Keratinocyte (primary cell): ENCODE measurements at regions not wholly inside any gene's neighbourhood (a gene's known extent, or its start where the extent isn't known, plus 50 kb on each side); places are given as distances from the start of the nearest gene placed in this dataset.

Source experiments
- DNase-seq: peaks from one replicate; pipeline ENCODE4 v3.0.0-alpha.2; 2011; ENCODE audit warnings: low read depth, missing footprints, low spot score
- FAIRE-seq: peaks from 2 replicates; lab custom pipeline; 2011; peaks lifted over from hg19 to GRCh38; lab: Jason Lieb, UNC
- H2AFZ ChIP-seq: 2 replicates; pipeline ENCODE4 v1.6.0; 2012; ENCODE audit warnings: low read length, control low read depth, inconsistent platforms; ENCODE audit not compliant: control insufficient read depth
- H3K27ac ChIP-seq: 2 replicates; pipeline ENCODE4 v1.5.1; 2011; ENCODE audit warnings: low read length; ENCODE audit not compliant: control insufficient read depth, insufficient read depth
- H3K27me3 ChIP-seq: 3 replicates; pipeline ENCODE4 v1.6.0; 2011; ENCODE audit warnings: low read length; ENCODE audit not compliant: control insufficient read depth, insufficient read depth; ENCODE audit errors: extremely low read depth
- H3K36me3 ChIP-seq, 2 experiments: 2 replicates in 1 of 2; 3 replicates in 1 of 2; pipeline ENCODE4 v1.5.1; 2011; ENCODE audit warnings: low read length in 2 of 2, mild to moderate bottlenecking in 1 of 2; ENCODE audit not compliant: control insufficient read depth in 2 of 2, insufficient read depth in 2 of 2; ENCODE audit errors: extremely low read depth in 1 of 2
- H3K4me1 ChIP-seq: 3 replicates; pipeline ENCODE4 v1.5.1; 2011; ENCODE audit warnings: low read length; ENCODE audit not compliant: control insufficient read depth, insufficient read depth; ENCODE audit errors: extremely low read depth
- H3K4me2 ChIP-seq: 3 replicates; pipeline ENCODE4 v1.6.0; 2011; ENCODE audit warnings: low read depth, low read length; ENCODE audit not compliant: control insufficient read depth, insufficient read depth; ENCODE audit errors: extremely low read depth
- H3K4me3 ChIP-seq, 3 experiments: fragments of 200-600 bp in 1 of 3; sonication (generic) in 1 of 3; 2 replicates in 2 of 3; 3 replicates in 1 of 3; pipeline ENCODE4 v1.5.1; 2011 to 2016; ENCODE audit warnings: low read length in 3 of 3, mild to moderate bottlenecking in 3 of 3, control low read depth in 2 of 3, inconsistent platforms in 1 of 3, low read depth in 1 of 3, mixed read lengths in 1 of 3, mixed run types in 1 of 3, moderate library complexity in 1 of 3; ENCODE audit not compliant: control insufficient read depth in 2 of 3, insufficient read depth in 2 of 3; ENCODE audit errors: extremely low read depth in 1 of 3
- H3K79me2 ChIP-seq: 2 replicates; pipeline ENCODE4 v1.6.0; 2012; ENCODE audit warnings: low read length; ENCODE audit not compliant: control insufficient read depth, insufficient read depth
- H3K9ac ChIP-seq: 3 replicates; pipeline ENCODE4 v1.6.0; 2011; ENCODE audit warnings: low read length; ENCODE audit not compliant: control insufficient read depth, insufficient read depth; ENCODE audit errors: extremely low read depth
- H3K9me1 ChIP-seq: 3 replicates; pipeline ENCODE4 v1.6.0; 2011; ENCODE audit warnings: low read length; ENCODE audit not compliant: control insufficient read depth, insufficient read depth; ENCODE audit errors: extremely low read depth
- H3K9me3 ChIP-seq: 2 replicates; pipeline ENCODE4 v1.5.1; 2012; ENCODE audit warnings: low read depth, low read length; ENCODE audit not compliant: control insufficient read depth
- H4K20me1 ChIP-seq: 3 replicates; pipeline ENCODE4 v1.6.0; 2011; ENCODE audit warnings: low read length; ENCODE audit not compliant: control insufficient read depth, insufficient read depth; ENCODE audit errors: extremely low read depth
- CTCF ChIP-seq, 3 experiments: IDR thresholded peaks in 1 of 3; conservative IDR thresholded peaks in 1 of 3; optimal IDR thresholded peaks in 1 of 3; 2 replicates in 2 of 3; 3 replicates in 1 of 3; pipeline versions ENCODE3 to v1.5.1; 2011; ENCODE audit warnings: low read length in 3 of 3, mild to moderate bottlenecking in 3 of 3, moderate library complexity in 2 of 3, control low read depth in 1 of 3, inconsistent platforms in 1 of 3; ENCODE audit not compliant: insufficient read depth in 2 of 3; ENCODE audit errors: extremely low read depth in 1 of 3
- EZH2 ChIP-seq: IDR thresholded peaks from one replicate; pipeline ENCODE4 v1.6.1; 2012; ENCODE audit warnings: inconsistent platforms, mild to moderate bottlenecking, low read length, moderate library complexity
- dilution Hi-C: fragments of 300-500 bp; cut with MboI; formaldehyde crosslinking; loops from one replicate; pipeline ENCODE4 v1.7.0; 2020; ENCODE audit warnings: low sequenced_read_pairs; ENCODE audit not compliant: extremely low pct_ligation_motif_present

GRCh38 chr21:38561613-38562581, 63.6 kb upstream of the ERG start:
- no peaks in the 10 kb centered on the region for H3K36me3 ChIP-seq
- no peak overlapping the region for H3K27ac ChIP-seq
- dilution Hi-C loops = no loop called here
- FAIRE-seq (no peak), DNase-seq (no peak)
- no peaks in the 10 kb centered on the region for H3K9me3 ChIP-seq
- no peaks in the 10 kb centered on the region for H4K20me1 ChIP-seq
- H3K9ac ChIP-seq = no peak overlapping the region
- H3K9me1 ChIP-seq = no peaks in the 10 kb centered on the region
- H2AFZ ChIP-seq = no peak overlapping the region
- TF ChIP-seq EZH2 (no peak), CTCF (optimal IDR thresholded peaks at IDR 0.05 in 1 of 3, IDR thresholded peaks at IDR 0.05 in 1 of 3, conservative IDR thresholded peaks at IDR 0.05 in 1 of 3; ENCODE audit: extremely low read depth in 1 of 3, insufficient read depth in 2 of 3, low read length in 3 of 3) (no peak)
- no peak overlapping the region for H3K4me3 ChIP-seq
- peaks cover 6% of the 10 kb centered on the region for H3K27me3 ChIP-seq
- no peaks in the 10 kb centered on the region for H3K4me1 ChIP-seq
- no peaks in the 10 kb centered on the region for H3K79me2 ChIP-seq
- no peak overlapping the region for H3K4me2 ChIP-seq

- Histone ChIP-seq H3K4me3 (no peak overlapping the region), H3K9ac (no peak overlapping the region)
- dilution Hi-C loops = no loop called here
These were observed 69.2 kb upstream of the ERG start for GRCh38 chr21:38567335-38567969.

More at GRCh38 chr21:38567335-38567969, 69.2 kb upstream of the ERG start:
- Histone ChIP-seq H3K4me1 (no peaks in the 10 kb centered on the region), H3K4me2 (peak overlapping the region; percentile 58), H3K9me1 (no peaks in the 10 kb centered on the region), H3K79me2 (no peaks in the 10 kb centered on the region), H4K20me1 (no peaks in the 10 kb centered on the region), H2AFZ (no peak overlapping the region), H3K27me3 (peaks cover 12% of the 10 kb centered on the region), H3K36me3 (no peaks in the 10 kb centered on the region), H3K27ac (no peak overlapping the region), H3K9me3 (no peaks in the 10 kb centered on the region)
- TF ChIP-seq EZH2 (no peak), CTCF (optimal IDR thresholded peaks at IDR 0.05 in 1 of 3, IDR thresholded peaks at IDR 0.05 in 1 of 3, conservative IDR thresholded peaks at IDR 0.05 in 1 of 3; ENCODE audit: extremely low read depth in 1 of 3, insufficient read depth in 2 of 3, low read length in 3 of 3) (no peak)
- no peak for FAIRE-seq
- no peak for DNase-seq
